ENCODE measurements at regions not wholly inside any gene's neighbourhood (a gene's known extent, or its start where the extent isn't known, plus 50 kb on each side); places are given as distances from the start of the nearest gene placed in this dataset.

GRCh38 chr3:153392363-153392762 lies 230.3 kb downstream of the RAP2B start:
- POLR2A ChIA-PET = no interaction called here
- DNase-seq (ENCODE audit: low read depth, low spot score) = no peak
- Histone ChIP-seq H3K4me1 (ENCODE audit: control insufficient read depth, extremely low read depth, insufficient read depth, low read length) (no peaks in the 10 kb centered on the region), H3K27ac (ENCODE audit: insufficient read depth, low read depth, low read length) (no peak overlapping the region), H4K20me1 (replicated peaks; ENCODE audit: control insufficient read depth, extremely low read depth, insufficient read depth, low read length) (no peaks in the 10 kb centered on the region), H3K79me2 (ENCODE audit: control insufficient read depth, insufficient read depth, low read length) (no peaks in the 10 kb centered on the region), H2AFZ (ENCODE audit: low read depth, low read length) (no peak overlapping the region), H3K4me3 (replicated peaks in 1 of 3; ENCODE audit: insufficient read depth in 1 of 3, low read depth in 1 of 3, low read length in 3 of 3) (no peak overlapping the region), H3K36me3 (ENCODE audit: control insufficient read depth in 2 of 2, extremely low read depth in 1 of 2, insufficient read depth in 2 of 2, low read length in 2 of 2) (no peaks in the 10 kb centered on the region), H3K9me1 (replicated peaks; ENCODE audit: control insufficient read depth, extremely low read depth, insufficient read depth, low read length) (no peaks in the 10 kb centered on the region), H3K9ac (replicated peaks; ENCODE audit: extremely low read depth, insufficient read depth, low read length) (no peak overlapping the region), H3K9me3 (replicated peaks; ENCODE audit: control insufficient read depth, insufficient read depth, low read length) (no peaks in the 10 kb centered on the region), H3K4me2 (ENCODE audit: insufficient read depth, low read length) (no peak overlapping the region), H3K27me3 (ENCODE audit: control insufficient read depth in 2 of 2, insufficient read depth in 2 of 2, low read length in 2 of 2) (no peaks in the 10 kb centered on the region)
- no peak for FAIRE-seq
- intact Hi-C loops (cut with micrococcal nuclease) = no loop called here
- no peak for TF ChIP-seq CTCF (IDR thresholded peaks at IDR 0.05; ENCODE audit: extremely low read depth in 1 of 2, insufficient read depth in 1 of 2, low read depth in 1 of 2, low read length in 2 of 2)
- no peak for TF ChIP-seq JUN (IDR thresholded peaks at IDR 0.05; ENCODE audit: borderline replicate concordance, insufficient read depth, insufficient read length, low read depth)
- no peak for TF ChIP-seq MYC (IDR thresholded peaks at IDR 0.05; ENCODE audit: low read depth, low read length)
- no peak for TF ChIP-seq POLR2AphosphoS5 (IDR thresholded peaks at IDR 0.05; ENCODE audit: insufficient read depth, low read depth, low read length)
- TF ChIP-seq GATA2 (IDR thresholded peaks at IDR 0.05; ENCODE audit: insufficient read depth, insufficient read length, low read depth, low read length) = no peak
- TF ChIP-seq EZH2 (IDR thresholded peaks at IDR 0.05; ENCODE audit: borderline replicate concordance, low read depth, low read length, severe bottlenecking) = no peak
- no peak for TF ChIP-seq FOS (IDR thresholded peaks at IDR 0.05; ENCODE audit: borderline replicate concordance, insufficient read depth, low read length)
- no TSS peak for BruUV-seq (replicated peaks)
- CTCF ChIA-PET = no interaction called here
- dilution Hi-C loops (cut with MboI; ENCODE audit: extremely low pct_ligation_motif_present, low sequenced_read_pairs) = no loop called here
